Activated CD4-positive, alpha-beta memory T cell treated with anti-CD3 and anti-CD28 coated beads for 36 hours (primary cell): ENCODE measurements at regions not wholly inside any gene's neighbourhood (a gene's known extent, or its start where the extent isn't known, plus 50 kb on each side); places are given as distances from the start of the nearest gene placed in this dataset.

Experiments
- CTCF ChIA-PET: fragments of 350-600 bp; sonication (Branson Sonifier 250); formaldehyde crosslinking; loops from one replicate; lab custom pipeline; 2021; ENCODE audit warnings: antibody characterized with exemption, inconsistent platforms; lab: Charles Lee
- POLR2A ChIA-PET: fragments of 350-600 bp; sonication (Branson Sonifier 250); formaldehyde crosslinking; loops from one replicate; lab custom pipeline; 2021; ENCODE audit warnings: antibody characterized with exemption; lab: Charles Lee
- DNase-seq: peaks from one replicate; pipeline ENCODE4 v3.0.0-alpha.2; 2020
- H3K27ac Mint-ChIP-seq: one replicate; pipeline ENCODE4 v1.8.0; 2021; ENCODE audit warnings: mixed read lengths
- H3K27me3 Mint-ChIP-seq: one replicate; pipeline ENCODE4 v1.8.0; 2021; ENCODE audit warnings: mixed read lengths
- H3K36me3 Mint-ChIP-seq: one replicate; pipeline ENCODE4 v1.8.0; 2021; ENCODE audit warnings: mixed read lengths
- H3K4me1 Mint-ChIP-seq: one replicate; pipeline ENCODE4 v1.8.0; 2021; ENCODE audit warnings: low read depth, mixed read lengths
- H3K4me3 Mint-ChIP-seq: one replicate; pipeline ENCODE4 v1.8.0; 2021; ENCODE audit warnings: mild to moderate bottlenecking, mixed read lengths
- H3K9me3 Mint-ChIP-seq: one replicate; pipeline ENCODE4 v1.8.0; 2021; ENCODE audit warnings: mixed read lengths
- intact Hi-C: fragments of 100-400 bp; cut with micrococcal nuclease; formaldehyde crosslinking; loops from one replicate; pipeline ENCODE4 v1.15.1; 2023

DNA sequence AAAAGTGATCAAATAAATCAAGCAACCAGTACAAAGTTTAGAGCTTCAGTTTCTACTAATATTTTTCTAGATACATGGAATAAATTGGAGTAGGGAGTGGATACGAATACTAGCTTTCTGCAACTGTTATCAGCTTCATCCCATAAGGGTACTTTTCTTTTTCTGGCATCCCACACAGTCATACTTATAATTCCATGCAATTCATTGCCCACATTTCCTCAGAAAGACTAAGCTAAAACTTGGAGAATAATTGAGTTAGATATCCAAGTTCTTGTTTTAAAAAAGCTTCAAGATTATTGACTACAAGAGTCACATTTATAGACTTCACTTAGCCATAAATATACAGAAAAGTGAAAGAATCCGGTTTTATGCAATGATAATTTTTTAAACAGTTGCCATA is 186.9 kb downstream of the OLFM4 start:
- Mint-ChIP-seq H3K27me3 (no peaks in the 10 kb centered on the region), H3K9me3 (no peaks in the 10 kb centered on the region), H3K27ac (no peak overlapping the region), H3K4me1 (no peaks in the 10 kb centered on the region), H3K4me3 (no peak overlapping the region), H3K36me3 (no peaks in the 10 kb centered on the region)
- ChIA-PET POLR2A (no interaction called here), CTCF (interaction anchor here (1.3 to 1.5 kb wide), 2 partner anchors 10 to 35 kb away, joined by 3 read pairs; no protein-coding TSS in a partner anchor)
- intact Hi-C loops: no loop called here
- DNase-seq: no peak

DNA sequence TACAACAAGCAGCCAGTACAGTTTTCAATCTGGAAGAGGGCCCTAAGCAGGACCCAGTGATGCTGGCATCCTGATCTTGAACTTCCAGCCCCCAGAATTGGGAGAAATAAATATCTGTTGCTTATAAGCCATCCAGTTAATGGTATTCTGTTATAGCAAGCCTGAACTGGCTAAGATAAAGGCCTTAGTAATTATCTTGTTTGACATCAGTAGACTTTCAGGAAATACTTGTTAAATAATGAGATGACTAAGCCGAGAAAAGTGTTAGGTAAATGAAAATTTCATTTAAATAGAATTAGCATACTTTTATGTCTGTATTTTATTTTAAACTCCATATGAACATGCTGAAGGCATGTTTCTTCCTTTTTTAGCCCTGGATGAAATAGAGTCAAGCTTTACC is 188.2 kb downstream of the OLFM4 start:
- Mint-ChIP-seq H3K27ac (no peak overlapping the region), H3K4me3 (no peak overlapping the region), H3K4me1 (no peaks in the 10 kb centered on the region), H3K27me3 (no peaks in the 10 kb centered on the region), H3K9me3 (no peaks in the 10 kb centered on the region), H3K36me3 (no peaks in the 10 kb centered on the region)
- intact Hi-C loops: no loop called here
- POLR2A ChIA-PET: no interaction called here
- no peak for DNase-seq
- CTCF ChIA-PET: interaction anchor here (1.5 kb wide), 1 partner anchor 34 kb away, joined by 3 read pairs; no protein-coding TSS in a partner anchor

DNA sequence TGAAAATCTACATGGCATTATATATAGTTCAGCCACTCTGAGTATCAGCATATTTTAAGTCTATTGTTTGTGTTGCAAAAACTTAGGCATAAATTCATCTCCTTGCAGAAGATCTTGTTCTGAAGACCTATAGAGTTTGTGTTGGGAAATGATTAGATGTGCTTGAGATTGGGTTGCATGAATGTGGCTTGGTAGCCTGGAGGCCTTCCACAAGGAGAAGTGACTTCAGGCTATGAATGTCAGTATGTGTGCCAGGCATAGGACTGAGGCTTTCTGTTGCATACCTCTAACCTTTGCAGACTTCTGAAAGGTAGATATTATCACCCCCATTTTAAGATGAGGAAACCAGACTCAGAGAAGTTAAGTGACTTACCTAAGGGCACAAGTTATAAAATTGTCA is 188.6 kb downstream of the OLFM4 start:
- intact Hi-C loops: no loop called here
- CTCF ChIA-PET: no interaction called here
- no peaks in the 10 kb centered on the region for H3K9me3 Mint-ChIP-seq
- no peaks in the 10 kb centered on the region for H3K27me3 Mint-ChIP-seq
- no peak overlapping the region for H3K4me3 Mint-ChIP-seq
- no peak overlapping the region for H3K27ac Mint-ChIP-seq
- no peaks in the 10 kb centered on the region for H3K36me3 Mint-ChIP-seq
- H3K4me1 Mint-ChIP-seq: no peaks in the 10 kb centered on the region
- DNase-seq: no peak
- POLR2A ChIA-PET: no interaction called here

DNA sequence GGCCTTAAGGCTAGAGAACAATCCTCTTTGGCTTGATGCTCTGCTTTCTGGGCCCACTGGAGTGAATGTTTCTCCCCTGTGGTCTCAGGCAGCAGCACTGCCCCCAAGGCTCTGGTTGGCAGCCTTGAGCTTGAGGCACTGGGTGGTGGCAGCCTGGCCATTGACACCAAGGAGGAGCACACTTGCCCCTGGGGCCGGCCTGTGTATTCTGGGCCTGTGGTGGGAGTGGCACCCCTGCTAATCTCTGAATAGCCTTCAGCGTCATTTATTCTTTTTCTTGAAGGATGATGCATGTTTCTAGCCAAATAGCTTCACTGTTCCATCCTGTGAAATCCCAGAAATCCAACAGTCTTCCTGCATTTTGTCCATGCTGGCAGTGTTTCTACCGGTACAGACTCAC is 191.4 kb downstream of the OLFM4 start:
- ChIA-PET POLR2A (no interaction called here), CTCF (no interaction called here)
- Mint-ChIP-seq H3K27ac (no peak overlapping the region), H3K36me3 (no peaks in the 10 kb centered on the region), H3K4me3 (no peak overlapping the region), H3K27me3 (no peaks in the 10 kb centered on the region), H3K4me1 (no peaks in the 10 kb centered on the region), H3K9me3 (peaks cover 10% of the 10 kb centered on the region)
- intact Hi-C loops: no loop called here
- DNase-seq: no peak

DNA sequence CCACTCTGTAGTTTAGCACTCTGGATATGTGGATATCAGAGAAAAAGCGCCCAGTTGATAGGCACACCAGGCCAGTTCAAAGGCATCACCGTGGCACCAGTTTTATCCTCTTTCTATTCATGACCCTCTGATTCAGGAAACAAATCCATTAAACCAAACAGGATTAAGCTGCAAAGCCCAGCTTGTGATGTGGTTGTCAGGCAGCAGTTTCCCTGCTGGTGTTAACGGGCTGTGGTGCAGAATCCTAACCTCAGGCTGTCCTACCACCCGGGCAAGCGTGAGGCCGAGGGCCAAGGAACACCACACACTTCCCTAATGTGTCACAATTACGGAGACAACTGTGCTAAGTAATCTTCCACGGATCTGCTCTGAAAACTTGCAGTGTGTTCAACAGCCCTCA is 209.1 kb downstream of the OLFM4 start:
- Mint-ChIP-seq H3K27me3 (peaks cover 6% of the 10 kb centered on the region), H3K4me1 (no peaks in the 10 kb centered on the region), H3K27ac (no peak overlapping the region), H3K36me3 (no peaks in the 10 kb centered on the region), H3K4me3 (no peak overlapping the region), H3K9me3 (no peaks in the 10 kb centered on the region)
- intact Hi-C loops: no loop called here
- ChIA-PET CTCF (interaction anchor here (0.6 kb wide), 1 partner anchor 13 kb away, joined by 3 read pairs; no protein-coding TSS in a partner anchor), POLR2A (no interaction called here)
- DNase-seq: no peak

DNA sequence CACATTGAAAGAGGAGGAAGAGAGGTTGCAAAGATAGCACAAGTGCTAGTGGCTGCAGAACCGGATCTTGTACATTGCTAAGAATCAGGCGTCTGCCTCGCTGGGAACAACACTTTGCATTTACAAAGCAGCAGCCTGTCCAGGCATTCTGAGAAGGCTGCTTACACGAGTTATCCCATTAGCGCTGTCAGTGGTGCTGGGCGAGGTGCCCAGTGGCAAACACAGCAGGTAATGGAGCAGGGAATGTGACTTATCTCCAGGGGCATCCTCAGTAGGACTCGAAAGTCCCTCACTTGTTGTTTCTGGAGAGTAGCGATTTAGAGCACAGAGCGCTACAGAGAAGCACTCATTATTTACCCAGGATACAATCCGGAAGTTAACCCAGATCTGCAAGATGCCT is 209.6 kb downstream of the OLFM4 start:
- Mint-ChIP-seq H3K4me1 (no peaks in the 10 kb centered on the region), H3K4me3 (no peak overlapping the region), H3K27ac (no peak overlapping the region), H3K36me3 (no peaks in the 10 kb centered on the region), H3K27me3 (peaks cover 6% of the 10 kb centered on the region), H3K9me3 (no peaks in the 10 kb centered on the region)
- POLR2A ChIA-PET: no interaction called here
- intact Hi-C loops: no loop called here
- DNase-seq: no peak
- CTCF ChIA-PET: no interaction called here

DNA sequence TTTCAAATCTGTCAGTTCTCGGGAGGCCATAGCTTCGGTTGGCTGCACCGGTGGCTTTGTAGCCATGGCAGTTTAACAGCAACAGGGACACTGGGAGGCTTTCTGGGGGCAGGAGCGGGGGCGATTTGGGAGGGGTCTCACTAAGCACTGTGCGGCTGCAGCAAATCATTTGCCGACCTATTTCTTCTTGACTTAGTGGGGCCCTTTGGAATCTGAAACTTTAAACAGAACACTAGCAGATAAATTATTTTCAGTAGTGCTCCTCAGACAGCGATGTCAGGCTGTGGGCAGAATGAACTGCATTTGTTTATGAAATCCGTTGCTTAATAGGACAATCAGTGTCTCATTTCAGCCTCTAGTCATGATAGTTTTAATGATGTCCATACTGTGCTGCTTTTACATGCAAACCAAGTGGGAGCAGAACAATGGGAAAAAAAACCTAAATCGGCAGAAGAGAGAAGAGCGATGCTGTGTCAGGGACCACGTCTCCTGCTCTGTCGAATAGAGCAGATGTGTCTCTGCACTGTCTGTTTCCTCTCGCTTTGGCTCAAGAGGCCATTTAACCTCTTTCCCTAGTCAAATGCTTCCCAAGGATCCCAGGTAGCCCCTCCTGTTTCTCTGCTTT is 211.9 kb downstream of the OLFM4 start:
- H3K27me3 Mint-ChIP-seq: peaks cover 6% of the 10 kb centered on the region
- no peaks in the 10 kb centered on the region for H3K9me3 Mint-ChIP-seq
- no peak overlapping the region for H3K4me3 Mint-ChIP-seq
- H3K36me3 Mint-ChIP-seq: no peaks in the 10 kb centered on the region
- ChIA-PET CTCF (interaction anchor here (1.1 kb wide), 1 partner anchor 10 kb away, joined by 3 read pairs; no protein-coding TSS in a partner anchor), POLR2A (no interaction called here)
- no peak overlapping the region for H3K27ac Mint-ChIP-seq
- intact Hi-C loops: no loop called here
- no peak for DNase-seq
- no peaks in the 10 kb centered on the region for H3K4me1 Mint-ChIP-seq

DNA sequence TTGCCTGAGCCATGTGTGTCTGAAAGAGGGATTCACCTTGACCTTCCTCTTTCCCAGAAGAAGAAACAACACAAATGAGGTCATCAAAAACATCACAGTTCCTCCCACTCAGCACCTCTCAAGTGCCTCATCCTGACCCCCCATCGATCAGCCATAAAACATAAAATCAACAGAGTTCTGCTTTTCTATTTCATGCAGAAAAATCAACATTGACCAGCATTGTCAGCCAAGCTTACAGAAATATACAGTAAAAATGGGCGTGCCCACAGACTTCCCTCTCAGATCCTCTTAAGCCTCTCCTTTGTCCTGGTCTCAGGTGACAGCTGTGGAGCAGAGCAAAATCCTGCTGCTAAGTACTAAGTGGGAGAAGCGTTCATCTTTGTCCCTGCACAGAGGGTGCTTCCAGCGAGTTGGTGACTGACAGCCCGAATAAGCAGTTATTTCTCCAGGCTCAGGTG is 213.3 kb downstream of the OLFM4 start:
- Mint-ChIP-seq H3K36me3 (no peaks in the 10 kb centered on the region), H3K4me3 (no peak overlapping the region), H3K9me3 (no peaks in the 10 kb centered on the region), H3K27me3 (peaks cover 6% of the 10 kb centered on the region), H3K27ac (no peak overlapping the region), H3K4me1 (no peaks in the 10 kb centered on the region)
- ChIA-PET CTCF (interaction anchor here (0.9 to 1.5 kb wide), 3 partner anchors 8 to 12 kb away, joined by 3 to 5 read pairs (median 3); no protein-coding TSS in a partner anchor), POLR2A (no interaction called here)
- intact Hi-C loops: no loop called here
- no peak for DNase-seq

DNA sequence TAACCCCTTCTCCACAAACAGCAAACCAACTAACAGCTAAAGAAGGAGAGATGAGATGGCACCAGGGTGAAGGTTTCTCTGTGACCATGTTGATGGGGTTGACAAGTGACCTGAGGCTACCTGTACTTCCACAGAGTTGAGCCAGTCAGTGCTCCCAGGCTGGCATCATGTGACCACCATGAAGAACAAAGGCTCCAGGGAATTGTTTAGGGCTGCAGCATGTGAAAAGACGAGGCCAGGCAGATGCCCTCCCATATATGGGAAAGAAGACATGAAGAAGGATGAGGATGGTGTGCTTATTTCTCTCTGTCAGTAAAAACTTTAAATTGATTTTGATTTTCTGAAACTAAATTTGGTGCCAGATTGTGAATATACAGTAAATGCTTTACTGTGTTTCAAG is 220.6 kb downstream of the OLFM4 start:
- no peak for DNase-seq
- Mint-ChIP-seq H3K27me3 (no peaks in the 10 kb centered on the region), H3K4me1 (no peaks in the 10 kb centered on the region), H3K36me3 (no peaks in the 10 kb centered on the region), H3K27ac (no peak overlapping the region), H3K4me3 (no peak overlapping the region), H3K9me3 (no peaks in the 10 kb centered on the region)
- ChIA-PET POLR2A (no interaction called here), CTCF (interaction anchor here (1.4 kb wide), 1 partner anchor 10 kb away, joined by 3 read pairs; no protein-coding TSS in a partner anchor)
- intact Hi-C loops: no loop called here

DNA sequence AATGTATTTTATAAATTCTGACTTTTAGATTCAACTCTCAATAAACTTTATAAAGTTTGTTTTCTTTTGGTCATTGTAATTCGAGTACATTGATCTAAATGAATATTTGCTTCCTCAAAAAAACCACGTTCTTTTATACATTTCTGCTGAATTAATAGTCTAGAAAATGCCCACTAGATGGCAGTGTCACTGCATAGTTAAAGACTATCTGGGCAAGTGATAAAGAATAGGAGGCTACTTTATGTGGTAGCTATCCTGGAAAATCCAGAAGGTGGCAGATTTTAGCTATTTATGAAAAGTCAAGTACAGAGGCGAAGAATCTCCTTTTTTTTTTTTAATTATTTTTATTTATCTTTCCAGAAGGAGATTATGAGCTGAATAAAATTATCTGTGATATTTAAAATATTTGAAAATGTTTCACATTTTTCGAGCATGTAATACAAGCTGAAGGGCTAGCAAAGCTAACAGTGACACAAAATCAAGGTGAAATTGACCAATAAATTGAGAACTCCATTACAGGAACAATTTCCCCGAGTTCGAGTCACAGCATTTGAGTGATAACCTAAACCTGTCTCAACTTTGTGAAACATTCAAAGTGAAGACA is 221.8 kb downstream of the OLFM4 start:
- no peak for DNase-seq
- CTCF ChIA-PET: interaction anchor here (0.6 to 2.0 kb wide), 13 partner anchors 8 to 1434 kb away, joined by 3 to 6 read pairs (median 3); no protein-coding TSS in a partner anchor
- no peaks in the 10 kb centered on the region for H3K9me3 Mint-ChIP-seq
- no peak overlapping the region for H3K27ac Mint-ChIP-seq
- POLR2A ChIA-PET: no interaction called here
- no peaks in the 10 kb centered on the region for H3K27me3 Mint-ChIP-seq
- no peak overlapping the region for H3K4me3 Mint-ChIP-seq
- H3K4me1 Mint-ChIP-seq: no peaks in the 10 kb centered on the region
- intact Hi-C loops: no loop called here
- no peaks in the 10 kb centered on the region for H3K36me3 Mint-ChIP-seq

DNA sequence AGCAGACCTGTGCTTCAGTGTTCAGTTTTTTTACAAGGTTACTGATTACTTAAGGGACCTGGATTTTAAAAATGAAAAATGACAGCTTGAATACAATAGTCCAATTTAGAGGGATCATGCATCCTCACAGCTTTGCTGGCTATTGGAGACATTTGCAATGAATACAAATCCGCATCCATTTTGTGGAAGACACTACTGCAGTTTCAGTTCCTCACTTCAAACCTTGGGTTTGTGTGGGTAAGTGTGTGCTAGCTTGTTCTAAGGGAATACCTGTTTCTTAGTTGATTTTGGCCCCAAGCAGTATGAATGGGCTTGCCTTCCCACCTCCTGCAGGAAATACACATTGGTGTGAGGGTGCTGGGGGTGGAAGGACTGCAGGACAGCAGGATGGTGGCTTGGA is 222.4 kb downstream of the OLFM4 start:
- intact Hi-C loops: no loop called here
- CTCF ChIA-PET: interaction anchor here (0.6 to 2.0 kb wide), 11 partner anchors 8 to 676 kb away, joined by 3 to 6 read pairs (median 3); no protein-coding TSS in a partner anchor
- no peak for DNase-seq
- Mint-ChIP-seq H3K9me3 (no peaks in the 10 kb centered on the region), H3K27me3 (no peaks in the 10 kb centered on the region), H3K36me3 (no peaks in the 10 kb centered on the region), H3K4me1 (no peaks in the 10 kb centered on the region), H3K4me3 (no peak overlapping the region), H3K27ac (no peak overlapping the region)
- POLR2A ChIA-PET: no interaction called here

DNA sequence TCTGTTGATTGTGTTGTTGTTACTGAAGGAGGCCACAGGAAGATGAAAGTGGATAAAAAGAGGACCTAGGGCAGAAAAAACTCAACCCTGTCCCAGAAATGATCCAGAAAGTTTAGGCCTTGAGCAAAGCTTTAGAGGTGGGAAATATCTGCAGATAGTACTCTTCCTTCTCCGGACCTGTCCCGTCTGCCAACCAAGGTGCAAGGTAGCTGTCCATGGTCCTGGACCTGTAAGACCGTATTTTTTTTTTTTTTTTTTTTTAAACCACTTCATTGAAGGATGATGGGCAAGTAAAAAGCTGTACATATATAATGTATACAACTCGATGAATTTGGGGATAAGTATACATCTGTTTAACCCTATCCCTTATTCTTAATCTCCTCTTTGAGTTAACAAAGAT is 225.9 kb downstream of the OLFM4 start:
- H3K9me3 Mint-ChIP-seq: no peaks in the 10 kb centered on the region
- POLR2A ChIA-PET: no interaction called here
- CTCF ChIA-PET: interaction anchor here (1.2 kb wide), 1 partner anchor 12 kb away, joined by 3 read pairs; no protein-coding TSS in a partner anchor
- no peak for DNase-seq
- H3K4me1 Mint-ChIP-seq: no peaks in the 10 kb centered on the region
- H3K36me3 Mint-ChIP-seq: no peaks in the 10 kb centered on the region
- H3K27me3 Mint-ChIP-seq: no peaks in the 10 kb centered on the region
- no peak overlapping the region for H3K4me3 Mint-ChIP-seq
- H3K27ac Mint-ChIP-seq: no peak overlapping the region
- intact Hi-C loops: no loop called here
